SK-N-SH (cell line): ENCODE measurements at regions not wholly inside any gene's neighbourhood (a gene's known extent, or its start where the extent isn't known, plus 50 kb on each side); places are given as distances from the start of the nearest gene placed in this dataset.
"Not testable (repeated sequence)": the region's sequence is repeated elsewhere in the genome, so short reads cannot be mapped to it uniquely, and the experiment has no call there.

Source experiments
- CTCF ChIA-PET: fragments of 300-600, 350-600 bp; formaldehyde crosslinking; extraction: SDS; loops from one replicate; lab custom pipeline; 2021; lab: Yijun Ruan, JAX
- POLR2A ChIA-PET: fragments of 350-600 bp; sonication (Branson Sonifier 250); formaldehyde crosslinking; extraction: SDS; loops from one replicate; lab custom pipeline; 2020; ENCODE audit warnings: antibody characterized with exemption, inconsistent platforms; lab: Yijun Ruan, JAX
- DNase-seq: peaks from one replicate; pipeline ENCODE4 v3.0.0; 2012
- H2AFZ ChIP-seq: fragments of 200-600 bp; sonication (generic); 2 replicates; pipeline ENCODE4 v1.8.1; 2016; ENCODE audit warnings: antibody characterized with exemption, mild to moderate bottlenecking, low read depth
- H3F3A ChIP-seq: fragments of 200-600 bp; sonication (generic); replicated peaks from 2 replicates; pipeline ENCODE3; 2016; ENCODE audit warnings: antibody characterized with exemption, mild to moderate bottlenecking; ENCODE audit not compliant: insufficient read depth
- H3K27ac ChIP-seq, 2 experiments: fragments of 200-500 bp in 1 of 2; fragments of 200-600 bp in 1 of 2; sonication (Bioruptor generic) in 1 of 2; sonication (generic), shearing (Covaris generic) in 1 of 2; 2 replicates each; pipeline versions ENCODE4 v1.5.1 to v1.6.1; 2014 to 2016; ENCODE audit warnings: low read depth in 2 of 2, inconsistent platforms in 1 of 2, low read length in 1 of 2, mild to moderate bottlenecking in 1 of 2, mixed read lengths in 1 of 2
- H3K27me3 ChIP-seq: fragments of 200-600 bp; sonication (generic), shearing (Covaris generic); 2 replicates; pipeline ENCODE4 v1.6.1; 2016; ENCODE audit warnings: mixed run types; ENCODE audit not compliant: insufficient read depth
- H3K36me3 ChIP-seq, 2 experiments: fragments of 200-500 bp in 1 of 2; fragments of 200-600 bp in 1 of 2; sonication (Bioruptor generic) in 1 of 2; sonication (generic) in 1 of 2; replicated peaks in 1 of 2; 2 replicates each; pipeline versions ENCODE3 to v1.5.1; 2014 to 2016; ENCODE audit warnings: low read length in 1 of 2, mild to moderate bottlenecking in 1 of 2; ENCODE audit not compliant: insufficient read depth in 2 of 2, control insufficient read depth in 1 of 2
- H3K4me1 ChIP-seq, 2 experiments: fragments of 200-500 bp in 1 of 2; fragments of 200-600 bp in 1 of 2; sonication (Bioruptor generic) in 1 of 2; sonication (generic), shearing (Covaris generic) in 1 of 2; 2 replicates each; pipeline versions ENCODE4 v1.5.1 to v1.6.1; 2014 to 2016; ENCODE audit warnings: low read depth in 1 of 2, low read length in 1 of 2, mixed run types in 1 of 2; ENCODE audit not compliant: insufficient read depth in 2 of 2, control insufficient read depth in 1 of 2
- H3K4me2 ChIP-seq: fragments of 200-600 bp; sonication (generic), shearing (Covaris generic); 2 replicates; pipeline ENCODE4 v1.6.1; 2017; ENCODE audit warnings: mixed run types
- H3K4me3 ChIP-seq, 2 experiments: fragments of 200-500 bp in 1 of 2; fragments of 200-600 bp in 1 of 2; sonication (Bioruptor generic) in 1 of 2; sonication (generic), shearing (Covaris generic) in 1 of 2; 2 replicates each; pipeline versions ENCODE4 v1.5.1 to v1.8.1; 2014 to 2016; ENCODE audit warnings: low read depth in 2 of 2, inconsistent platforms in 1 of 2, low read length in 1 of 2, mild to moderate bottlenecking in 1 of 2, mixed read lengths in 1 of 2, moderate library complexity in 1 of 2
- H3K79me2 ChIP-seq: fragments of 200-600 bp; sonication (generic); 2 replicates; pipeline ENCODE4 v1.8.1; 2017; ENCODE audit warnings: mild to moderate bottlenecking; ENCODE audit not compliant: insufficient read depth
- H3K9ac ChIP-seq: fragments of 200-600 bp; sonication (generic); 2 replicates; pipeline ENCODE4 v1.6.1; 2017; ENCODE audit warnings: mixed run types
- H3K9me2 ChIP-seq: fragments of 200-600 bp; sonication (generic); 2 replicates; pipeline ENCODE4 v1.6.1; 2017; ENCODE audit warnings: mixed run types
- H3K9me3 ChIP-seq: fragments of 200-600 bp; sonication (generic); 2 replicates; pipeline ENCODE4 v1.6.1; 2017; ENCODE audit warnings: mixed run types, mild to moderate bottlenecking, moderate library complexity
- H4K20me1 ChIP-seq: fragments of 200-600 bp; sonication (generic); 2 replicates; pipeline ENCODE4 v1.6.1; 2017; ENCODE audit warnings: mild to moderate bottlenecking, mixed run types; ENCODE audit not compliant: insufficient read depth
- ELF1 ChIP-seq: IDR thresholded peaks from 2 replicates; pipeline ENCODE4 v1.4.0; 2012
- EP300 ChIP-seq, 2 experiments: IDR thresholded peaks; 2 replicates each; pipeline versions ENCODE4 v1.4.0 to v1.6.1; 2012; ENCODE audit warnings: borderline replicate concordance in 1 of 2, low read depth in 1 of 2, low read length in 1 of 2
- FOSL2 ChIP-seq: IDR thresholded peaks from 2 replicates; pipeline ENCODE4 v1.4.0; 2012; ENCODE audit warnings: low read depth, mild to moderate bottlenecking, moderate library complexity, borderline replicate concordance
- GABPA ChIP-seq: IDR thresholded peaks from 2 replicates; pipeline ENCODE4 v1.4.0; 2012; ENCODE audit warnings: low read depth, mild to moderate bottlenecking
- MEF2A ChIP-seq: IDR thresholded peaks from 2 replicates; pipeline ENCODE4 v1.4.0; 2012; ENCODE audit warnings: low read depth, borderline replicate concordance
- NFIC ChIP-seq: IDR thresholded peaks from 2 replicates; pipeline ENCODE4 v1.4.0; 2012; ENCODE audit warnings: borderline replicate concordance
- NRF1 ChIP-seq: IDR thresholded peaks from 2 replicates; pipeline ENCODE4 v1.6.1; 2012; ENCODE audit warnings: low read depth, mild to moderate bottlenecking, low read length
- RAD21 ChIP-seq: IDR thresholded peaks from 2 replicates; pipeline ENCODE4 v1.6.1; 2012; ENCODE audit warnings: mild to moderate bottlenecking, low read length
- RFX5 ChIP-seq: IDR thresholded peaks from 2 replicates; pipeline ENCODE4 v1.6.1; 2012; ENCODE audit warnings: mild to moderate bottlenecking, improper control_type of control experiment, low read length
- SIN3A ChIP-seq: IDR thresholded peaks from 2 replicates; pipeline ENCODE4 v1.6.1; 2012; ENCODE audit warnings: low read depth, mild to moderate bottlenecking, low read length, moderate library complexity, borderline replicate concordance
- SMC3 ChIP-seq: IDR thresholded peaks from 2 replicates; pipeline ENCODE4 v1.6.1; 2012; ENCODE audit warnings: low read depth, low read length, improper control_type of control experiment
- YY1 ChIP-seq: IDR thresholded peaks from 2 replicates; pipeline ENCODE4 v1.4.0; 2012; ENCODE audit warnings: low read depth, mild to moderate bottlenecking
- WGBS: methylation state at CpG from one replicate; pipeline ENCODE4 v1.1.6; 2017; ENCODE audit warnings: low lambda C conversion rate; 5-methylcytosine and 5-hydroxymethylcytosine counted together
- TF ChIP-seq, protein P1 (sequence below): IDR thresholded peaks from 2 replicates; pipeline ENCODE4; 2012
- TF ChIP-seq, protein P2 (sequence below): fragments of 150-350 bp; IDR thresholded peaks from 2 replicates; pipeline ENCODE4 v1.6.1; 2016; ENCODE audit warnings: mild to moderate bottlenecking, low read depth, low read length
- TF ChIP-seq, protein P3 (sequence below): fragments of 150-350 bp; IDR thresholded peaks from 2 replicates; pipeline ENCODE4 v1.6.1; 2017; ENCODE audit warnings: antibody characterized with exemption, low read length, low read depth, borderline replicate concordance
- TF ChIP-seq, protein P4 (sequence below): IDR thresholded peaks from 2 replicates; pipeline ENCODE4 v1.6.1; 2012; ENCODE audit warnings: mild to moderate bottlenecking, low read depth, low read length, moderate library complexity
- TF ChIP-seq, protein P5 (sequence below): IDR thresholded peaks from 2 replicates; pipeline ENCODE4 v1.4.0; 2012; ENCODE audit warnings: low read depth

DNA sequence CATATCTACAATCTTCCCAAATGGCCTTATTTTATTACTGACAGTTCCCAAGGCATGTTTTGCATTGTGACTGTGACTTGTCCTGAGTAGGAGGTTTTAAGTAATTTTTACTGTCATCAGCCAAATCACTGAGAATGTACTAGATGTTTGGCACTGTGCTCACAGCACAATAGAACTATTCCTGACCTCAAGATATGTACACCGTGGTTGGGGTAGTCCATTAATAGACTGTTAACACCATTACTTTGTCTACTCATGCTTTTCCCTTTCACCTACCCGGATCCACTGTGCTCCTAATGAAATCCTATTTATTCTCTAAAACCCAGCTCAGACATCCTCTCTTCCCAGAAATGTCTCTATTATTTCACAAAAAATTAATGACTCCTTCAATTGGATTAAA, 168.7 kb upstream of the TENM4 start:
- Histone ChIP-seq H4K20me1 (no peaks in the 10 kb centered on the region), H3K9me2 (no peaks in the 10 kb centered on the region), H2AFZ (no peak overlapping the region), H3K36me3 (no peaks in the 10 kb centered on the region), H3K27me3 (no peaks in the 10 kb centered on the region; the same call in 1 of the 2 replicates), H3K4me1 (no peaks in the 10 kb centered on the region), H3K4me3 (no peak overlapping the region), H3F3A (no peaks in the 10 kb centered on the region), H3K4me2 (no peak overlapping the region), H3K9ac (no peak overlapping the region), H3K9me3 (no peaks in the 10 kb centered on the region), H3K79me2 (no peaks in the 10 kb centered on the region), H3K27ac (no peak overlapping the region)
- DNase-seq: no peak
- CTCF ChIA-PET: no interaction called here
- 12% methylated on average over 2 of the region's 2 CpGs for WGBS
- no peak for TF ChIP-seq RFX5
- POLR2A ChIA-PET: no interaction called here

DNA sequence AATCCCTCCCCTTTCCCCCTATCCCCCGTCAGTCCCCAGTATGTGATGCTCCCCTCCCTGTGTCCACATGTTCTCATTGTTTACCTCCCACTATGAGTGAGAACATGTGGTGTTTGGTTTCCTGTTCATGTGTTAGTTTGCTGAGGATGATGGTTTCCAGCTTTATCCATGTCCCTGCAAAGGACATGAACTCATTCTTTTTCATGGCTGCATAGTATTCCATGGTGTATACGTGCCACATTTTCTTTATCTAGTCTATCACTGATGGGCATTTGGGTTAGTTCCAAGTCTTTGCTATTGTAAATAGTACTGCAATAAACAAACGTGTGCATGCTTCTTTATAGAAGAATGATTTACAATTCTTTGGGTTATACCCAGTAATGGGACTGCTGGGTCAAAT, 165.6 kb upstream of the TENM4 start:
- H3K27ac ChIP-seq, H3F3A ChIP-seq, H3K79me2 ChIP-seq, H2AFZ ChIP-seq, H3K36me3 ChIP-seq, H3K9ac ChIP-seq, POLR2A ChIA-PET, H3K4me1 ChIP-seq, DNase-seq, H3K27me3 ChIP-seq, H3K9me3 ChIP-seq, H4K20me1 ChIP-seq, CTCF ChIA-PET, H3K4me3 ChIP-seq, H3K9me2 ChIP-seq, H3K4me2 ChIP-seq: not testable (repeated sequence)
- WGBS: 41% methylated on average over 3 of the region's 3 CpGs

DNA sequence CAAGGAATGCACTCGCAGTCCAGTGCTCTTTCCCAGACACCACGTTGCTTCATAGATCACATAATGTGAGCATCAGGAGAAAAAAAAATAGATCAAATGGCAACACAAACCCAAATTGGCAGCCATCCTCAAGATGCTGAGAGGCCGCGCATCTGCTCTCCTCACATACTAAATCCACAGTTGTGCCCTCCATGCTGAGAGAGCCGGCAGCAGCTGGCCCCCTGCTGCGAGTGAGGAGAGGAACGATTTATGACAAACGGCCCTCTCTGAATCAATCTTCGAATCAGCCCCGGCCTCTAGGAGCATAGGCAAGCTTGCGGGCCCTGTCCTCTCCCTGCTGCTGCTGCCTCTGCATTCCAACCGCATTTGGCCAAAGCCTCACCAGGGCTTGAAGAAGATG, 159.9 kb upstream of the TENM4 start:
- no peak for DNase-seq
- Histone ChIP-seq H4K20me1 (no peaks in the 10 kb centered on the region), H3K4me1 (no peaks in the 10 kb centered on the region), H2AFZ (no peak overlapping the region), H3K27me3 (no peaks in the 10 kb centered on the region), H3K4me2 (no peak overlapping the region), H3K79me2 (no peaks in the 10 kb centered on the region), H3K9me2 (no peaks in the 10 kb centered on the region), H3K27ac (no peak overlapping the region), H3K9me3 (no peaks in the 10 kb centered on the region), H3K4me3 (no peak overlapping the region), H3K36me3 (no peaks in the 10 kb centered on the region), H3K9ac (no peak overlapping the region), H3F3A (no peaks in the 10 kb centered on the region)
- 52% methylated on average over 11 of the region's 12 CpGs for WGBS
- ChIA-PET CTCF (no interaction called here), POLR2A (no interaction called here)
- TF ChIP-seq SMC3 (no peak), SIN3A (no peak), MEF2A (no peak), NRF1 (no peak), RAD21 (no peak), YY1 (no peak), FOSL2 (no peak), NFIC (no peak), ELF1 (no peak), RFX5 (no peak), GABPA (no peak), EP300 (IDR thresholded peaks at IDR 0.05; ENCODE audit: borderline replicate concordance in 1 of 2, low read depth in 1 of 2, low read length in 1 of 2) (no peak)
- TF ChIP-seq, protein P1, sequence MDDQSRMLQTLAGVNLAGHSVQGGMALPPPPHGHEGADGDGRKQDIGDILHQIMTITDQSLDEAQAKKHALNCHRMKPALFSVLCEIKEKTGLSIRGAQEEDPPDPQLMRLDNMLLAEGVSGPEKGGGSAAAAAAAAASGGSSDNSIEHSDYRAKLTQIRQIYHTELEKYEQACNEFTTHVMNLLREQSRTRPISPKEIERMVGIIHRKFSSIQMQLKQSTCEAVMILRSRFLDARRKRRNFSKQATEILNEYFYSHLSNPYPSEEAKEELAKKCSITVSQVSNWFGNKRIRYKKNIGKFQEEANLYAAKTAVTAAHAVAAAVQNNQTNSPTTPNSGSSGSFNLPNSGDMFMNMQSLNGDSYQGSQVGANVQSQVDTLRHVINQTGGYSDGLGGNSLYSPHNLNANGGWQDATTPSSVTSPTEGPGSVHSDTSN: no peak
- TF ChIP-seq, protein P2, sequence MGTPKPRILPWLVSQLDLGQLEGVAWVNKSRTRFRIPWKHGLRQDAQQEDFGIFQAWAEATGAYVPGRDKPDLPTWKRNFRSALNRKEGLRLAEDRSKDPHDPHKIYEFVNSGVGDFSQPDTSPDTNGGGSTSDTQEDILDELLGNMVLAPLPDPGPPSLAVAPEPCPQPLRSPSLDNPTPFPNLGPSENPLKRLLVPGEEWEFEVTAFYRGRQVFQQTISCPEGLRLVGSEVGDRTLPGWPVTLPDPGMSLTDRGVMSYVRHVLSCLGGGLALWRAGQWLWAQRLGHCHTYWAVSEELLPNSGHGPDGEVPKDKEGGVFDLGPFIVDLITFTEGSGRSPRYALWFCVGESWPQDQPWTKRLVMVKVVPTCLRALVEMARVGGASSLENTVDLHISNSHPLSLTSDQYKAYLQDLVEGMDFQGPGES: no peak
- TF ChIP-seq, protein P3, sequence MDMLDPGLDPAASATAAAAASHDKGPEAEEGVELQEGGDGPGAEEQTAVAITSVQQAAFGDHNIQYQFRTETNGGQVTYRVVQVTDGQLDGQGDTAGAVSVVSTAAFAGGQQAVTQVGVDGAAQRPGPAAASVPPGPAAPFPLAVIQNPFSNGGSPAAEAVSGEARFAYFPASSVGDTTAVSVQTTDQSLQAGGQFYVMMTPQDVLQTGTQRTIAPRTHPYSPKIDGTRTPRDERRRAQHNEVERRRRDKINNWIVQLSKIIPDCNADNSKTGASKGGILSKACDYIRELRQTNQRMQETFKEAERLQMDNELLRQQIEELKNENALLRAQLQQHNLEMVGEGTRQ: no peak
- TF ChIP-seq, protein P4, sequence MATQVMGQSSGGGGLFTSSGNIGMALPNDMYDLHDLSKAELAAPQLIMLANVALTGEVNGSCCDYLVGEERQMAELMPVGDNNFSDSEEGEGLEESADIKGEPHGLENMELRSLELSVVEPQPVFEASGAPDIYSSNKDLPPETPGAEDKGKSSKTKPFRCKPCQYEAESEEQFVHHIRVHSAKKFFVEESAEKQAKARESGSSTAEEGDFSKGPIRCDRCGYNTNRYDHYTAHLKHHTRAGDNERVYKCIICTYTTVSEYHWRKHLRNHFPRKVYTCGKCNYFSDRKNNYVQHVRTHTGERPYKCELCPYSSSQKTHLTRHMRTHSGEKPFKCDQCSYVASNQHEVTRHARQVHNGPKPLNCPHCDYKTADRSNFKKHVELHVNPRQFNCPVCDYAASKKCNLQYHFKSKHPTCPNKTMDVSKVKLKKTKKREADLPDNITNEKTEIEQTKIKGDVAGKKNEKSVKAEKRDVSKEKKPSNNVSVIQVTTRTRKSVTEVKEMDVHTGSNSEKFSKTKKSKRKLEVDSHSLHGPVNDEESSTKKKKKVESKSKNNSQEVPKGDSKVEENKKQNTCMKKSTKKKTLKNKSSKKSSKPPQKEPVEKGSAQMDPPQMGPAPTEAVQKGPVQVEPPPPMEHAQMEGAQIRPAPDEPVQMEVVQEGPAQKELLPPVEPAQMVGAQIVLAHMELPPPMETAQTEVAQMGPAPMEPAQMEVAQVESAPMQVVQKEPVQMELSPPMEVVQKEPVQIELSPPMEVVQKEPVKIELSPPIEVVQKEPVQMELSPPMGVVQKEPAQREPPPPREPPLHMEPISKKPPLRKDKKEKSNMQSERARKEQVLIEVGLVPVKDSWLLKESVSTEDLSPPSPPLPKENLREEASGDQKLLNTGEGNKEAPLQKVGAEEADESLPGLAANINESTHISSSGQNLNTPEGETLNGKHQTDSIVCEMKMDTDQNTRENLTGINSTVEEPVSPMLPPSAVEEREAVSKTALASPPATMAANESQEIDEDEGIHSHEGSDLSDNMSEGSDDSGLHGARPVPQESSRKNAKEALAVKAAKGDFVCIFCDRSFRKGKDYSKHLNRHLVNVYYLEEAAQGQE: no peak
- TF ChIP-seq, protein P5, sequence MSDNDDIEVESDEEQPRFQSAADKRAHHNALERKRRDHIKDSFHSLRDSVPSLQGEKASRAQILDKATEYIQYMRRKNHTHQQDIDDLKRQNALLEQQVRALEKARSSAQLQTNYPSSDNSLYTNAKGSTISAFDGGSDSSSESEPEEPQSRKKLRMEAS: no peak
